GM19240 (cell line): ENCODE measurements at regions not wholly inside any gene's neighbourhood (a gene's known extent, or its start where the extent isn't known, plus 50 kb on each side); places are given as distances from the start of the nearest gene placed in this dataset.
"Not testable (repeated sequence)": the region's sequence is repeated elsewhere in the genome, so short reads cannot be mapped to it uniquely, and the experiment has no call there.

Experiments
- DNase-seq: peaks from one replicate; pipeline ENCODE4 v3.0.0; 2011; ENCODE audit warnings: low spot score; ENCODE audit not compliant: insufficient read length

DNA sequence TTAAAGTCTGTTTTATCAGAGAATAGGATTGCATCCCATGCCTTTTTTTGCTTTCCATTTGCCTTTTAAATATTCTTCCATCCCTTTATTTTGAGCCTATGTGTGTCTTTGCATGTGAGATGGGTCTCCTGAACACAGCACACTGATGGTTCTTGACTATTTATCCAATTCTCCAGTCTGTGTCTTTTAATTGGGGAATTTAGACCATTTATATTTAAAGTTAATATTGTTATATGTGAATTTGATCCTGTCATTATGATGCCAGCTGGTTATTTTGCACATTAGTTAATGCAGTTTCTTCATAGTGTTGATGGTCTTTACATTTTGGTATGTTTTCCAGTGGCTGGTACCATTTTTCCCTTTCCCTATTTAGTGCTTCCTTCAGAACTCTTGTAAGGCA, 1287.0 kb downstream of the REEP3 start:
- DNase-seq = not testable (repeated sequence)

DNA sequence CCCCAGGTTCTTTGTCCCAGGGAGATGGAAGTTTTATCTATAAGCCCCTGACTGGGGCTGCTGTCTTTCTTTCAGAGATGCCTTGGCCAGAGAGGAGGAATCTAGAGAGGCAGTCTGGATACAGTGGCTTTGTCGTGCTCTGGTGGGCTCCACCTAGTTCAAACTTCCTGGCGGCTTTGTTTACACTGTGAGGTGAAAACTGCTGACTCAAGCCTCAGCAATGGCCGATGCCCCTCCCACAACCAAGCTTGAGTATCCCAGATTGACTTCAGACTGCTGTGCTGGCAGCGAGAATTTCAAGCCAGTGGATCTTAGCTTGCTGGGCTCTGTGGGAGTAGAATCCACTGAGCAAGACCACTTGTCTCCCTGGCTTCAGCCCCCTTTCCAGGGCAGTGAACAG, 1288.8 kb downstream of the REEP3 start:
- DNase-seq = not testable (repeated sequence)

DNA sequence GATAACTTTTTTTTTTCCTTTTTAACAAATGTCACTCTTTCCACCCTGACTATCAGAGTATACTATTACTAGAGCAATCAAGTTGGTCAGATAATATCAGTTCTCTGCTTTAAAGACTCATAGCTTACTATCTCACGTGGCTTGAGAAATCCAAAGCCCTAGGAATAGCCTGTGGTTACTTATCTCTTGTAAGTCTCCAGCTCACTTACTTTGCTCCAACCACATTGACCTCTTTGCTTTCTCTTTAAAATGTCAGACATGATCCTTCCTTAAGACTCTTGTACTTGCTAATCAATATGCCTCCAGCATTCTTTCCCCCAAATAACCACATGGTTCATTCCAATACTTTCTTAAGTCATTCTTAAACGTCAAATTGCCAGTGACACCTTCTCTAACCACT, 1292.2 kb downstream of the REEP3 start:
- no peak for DNase-seq

DNA sequence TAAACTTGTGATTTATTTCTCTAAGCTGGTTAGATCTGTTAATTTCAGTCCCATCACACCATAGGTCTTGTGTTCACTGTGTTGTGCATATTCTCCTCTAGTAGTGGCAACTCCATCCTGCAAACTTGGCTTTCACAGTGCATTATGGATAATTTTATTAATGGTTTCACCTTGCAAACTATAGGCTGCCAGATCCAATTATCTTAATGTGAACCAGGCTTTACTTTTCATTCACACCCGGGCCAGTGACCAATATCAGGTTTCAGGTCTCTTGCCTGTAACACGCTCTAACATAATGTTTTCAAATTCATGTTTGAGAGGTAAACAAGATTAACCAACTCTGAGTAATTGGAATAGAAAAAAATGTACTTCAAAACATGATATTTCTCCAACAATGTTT, 1293.0 kb downstream of the REEP3 start:
- DNase-seq = no peak

GRCh38 chr10:64829888-64830412, 1308.7 kb downstream of the REEP3 start:
- no peak for DNase-seq

GRCh38 chr10:64830869-64831268, 1309.7 kb downstream of the REEP3 start:
- DNase-seq = no peak

DNA sequence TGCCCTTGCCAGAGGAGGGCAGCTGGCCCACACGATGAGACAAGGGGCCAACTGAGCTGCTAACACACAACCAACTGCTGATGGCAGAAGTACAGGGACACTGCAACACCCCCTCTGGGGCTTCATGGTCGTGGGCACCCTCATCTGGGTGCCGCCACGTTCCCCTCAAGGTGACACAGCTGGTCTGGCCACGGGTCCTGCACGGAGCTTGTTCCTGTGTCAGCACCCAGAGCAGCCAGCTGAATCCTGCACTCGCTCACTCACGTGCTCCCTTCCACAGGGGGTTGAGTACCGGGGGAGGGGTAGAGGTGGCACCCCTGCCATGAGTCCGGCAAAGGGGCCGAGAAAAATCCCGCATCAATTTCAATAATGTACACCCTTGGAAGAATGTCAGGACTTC, 1319.1 kb downstream of the REEP3 start:
- DNase-seq = no peak

- no peak for DNase-seq
Measured at GRCh38 chr10:64846700-64847099, 1325.5 kb downstream of the REEP3 start.

- DNase-seq = no peak
Measured at GRCh38 chr10:64855941-64856340, 1334.7 kb downstream of the REEP3 start.

DNA sequence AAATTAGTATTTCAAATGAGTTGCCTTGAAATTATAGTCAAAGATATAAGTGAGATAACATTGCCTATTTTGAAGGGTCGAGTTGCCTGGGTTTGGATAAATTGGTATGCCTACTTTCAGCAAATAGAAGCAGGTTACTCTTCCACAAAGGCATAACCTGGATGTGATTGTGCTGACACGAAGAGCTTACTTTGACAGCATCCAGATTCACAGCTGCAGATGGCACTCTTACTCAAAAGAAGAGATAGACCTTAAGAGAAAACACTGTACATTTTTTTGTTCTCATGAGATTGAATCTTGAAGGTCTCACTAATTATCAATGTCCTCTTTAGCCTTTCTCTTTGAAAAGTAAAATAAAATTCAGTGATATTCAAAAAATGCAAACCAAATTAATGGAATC, 1338.7 kb downstream of the REEP3 start:
- DNase-seq = no peak

GRCh38 chr10:64863836-64864235, 1342.6 kb downstream of the REEP3 start:
- no peak for DNase-seq

DNA sequence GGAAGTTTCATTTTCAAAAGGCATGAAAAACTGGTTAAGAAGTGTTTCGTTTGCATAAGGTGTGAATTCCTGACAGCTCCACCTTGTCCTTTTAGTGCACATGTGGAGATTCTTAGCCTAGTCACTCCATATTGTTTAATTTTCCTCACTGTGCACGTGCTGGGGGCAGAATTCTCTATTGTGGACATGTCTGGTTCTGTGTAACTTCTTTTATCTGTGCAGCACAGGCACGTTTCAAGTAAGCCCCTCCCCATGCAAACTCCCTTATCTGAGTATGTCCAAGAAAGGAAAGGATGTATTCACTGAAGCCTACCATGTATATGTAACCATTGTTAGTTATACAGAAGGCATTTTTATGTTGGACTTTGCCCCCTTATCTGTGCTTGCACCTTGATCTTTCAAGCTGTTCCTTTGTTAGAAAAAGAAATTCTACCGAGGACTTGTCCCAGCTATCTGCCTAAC, 1346.3 kb downstream of the REEP3 start:
- DNase-seq = no peak

DNA sequence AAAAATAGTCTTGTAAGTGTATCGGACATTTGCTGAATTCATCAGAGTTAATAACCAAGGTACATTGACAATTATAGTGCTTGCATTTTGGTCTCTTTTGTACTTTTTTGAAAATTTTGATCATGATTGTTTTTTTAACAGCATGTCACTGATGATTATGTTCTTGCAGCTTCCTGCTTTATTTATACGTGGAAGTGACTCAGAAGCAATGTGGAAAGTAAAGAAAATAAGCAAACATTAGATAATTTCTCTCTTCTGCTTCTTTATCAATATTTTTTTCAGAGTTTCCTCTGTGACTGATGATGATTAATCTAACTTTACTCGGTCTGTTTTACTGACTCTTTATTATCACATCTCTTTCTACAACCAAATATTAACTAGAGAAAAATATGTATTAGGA, 1351.9 kb downstream of the REEP3 start:
- DNase-seq = no peak

DNA sequence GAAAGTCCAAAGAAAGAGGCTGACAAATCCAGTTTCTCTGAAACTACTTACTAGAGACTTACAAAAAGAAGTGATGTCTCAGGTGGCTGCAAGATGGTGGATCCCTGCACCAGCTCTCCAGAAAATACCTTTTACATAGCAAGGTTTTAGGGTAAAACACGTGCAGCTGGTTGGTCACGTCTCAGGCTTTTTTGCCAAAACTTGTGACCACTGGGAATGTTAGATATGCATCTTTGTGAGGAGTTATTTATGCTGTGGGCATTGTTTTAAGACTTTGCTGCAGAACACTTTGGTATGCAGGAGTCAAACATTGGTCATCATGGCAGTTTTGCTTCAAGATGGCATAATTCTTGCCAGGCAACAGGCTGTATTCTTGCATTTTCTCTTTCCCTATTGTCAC, 1352.8 kb downstream of the REEP3 start:
- DNase-seq = no peak

DNA sequence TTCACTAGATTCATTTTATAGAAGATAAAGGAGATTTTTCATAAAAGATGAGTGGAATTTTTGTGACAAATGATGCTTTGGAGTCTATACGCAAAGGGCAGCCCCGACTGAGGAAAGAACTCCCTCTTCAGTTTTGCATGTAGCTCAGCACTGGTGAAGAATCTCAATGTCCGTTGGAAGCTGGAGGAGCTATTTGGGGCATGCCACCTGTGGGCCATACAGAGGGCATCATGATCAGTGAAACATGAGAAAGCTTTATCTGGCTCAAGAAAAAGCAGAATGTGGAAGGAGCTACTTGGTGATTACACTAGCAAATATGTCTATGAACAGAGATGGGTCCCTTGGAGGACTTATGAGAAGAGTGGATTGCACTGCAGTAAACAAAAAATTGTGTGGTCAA, 1359.3 kb downstream of the REEP3 start:
- no peak for DNase-seq

DNA sequence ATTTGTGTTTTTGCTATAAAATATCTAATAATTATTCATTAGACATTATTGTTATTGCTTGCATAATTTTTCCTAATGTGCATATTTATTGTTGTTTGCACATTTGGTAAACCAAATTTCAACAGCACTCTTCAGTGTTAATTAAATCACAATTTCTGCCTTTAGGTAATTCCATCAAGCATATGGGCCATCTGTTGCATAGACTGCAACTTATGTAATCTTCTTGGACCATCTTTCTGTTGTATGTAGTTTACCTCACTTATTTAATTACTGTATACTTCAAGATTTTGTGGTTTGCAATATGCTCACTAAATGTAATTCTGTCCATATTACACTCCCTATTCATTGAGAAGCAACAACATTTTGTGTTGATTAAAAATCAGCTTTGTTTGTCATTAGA, 1360.1 kb downstream of the REEP3 start:
- no peak for DNase-seq

- no peak for DNase-seq
Measured at GRCh38 chr10:64896582-64896981, 1375.4 kb downstream of the REEP3 start.

GRCh38 chr10:64906311-64906710, 1385.1 kb downstream of the REEP3 start:
- DNase-seq = not testable (repeated sequence)

DNA sequence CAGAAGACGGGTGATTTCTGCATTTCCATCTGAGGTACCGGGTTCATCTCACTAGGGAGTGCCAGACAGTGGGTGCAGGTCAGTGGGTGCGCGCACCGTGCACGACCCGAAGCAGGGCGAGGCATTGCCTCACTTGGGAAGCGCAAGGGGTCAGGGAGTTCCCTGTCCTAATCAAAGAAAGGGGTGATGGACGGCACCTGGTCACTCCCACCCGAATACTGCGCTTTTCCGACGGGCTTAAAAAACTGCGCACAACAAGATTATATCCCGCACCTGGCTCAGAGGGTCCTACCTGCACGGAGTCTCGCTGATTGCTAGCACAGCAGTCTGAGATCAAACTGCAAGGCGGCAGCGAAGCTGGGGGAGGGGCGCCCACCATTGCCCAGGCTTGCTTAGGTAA, 1403.1 kb downstream of the REEP3 start:
- DNase-seq = not testable (repeated sequence)

DNA sequence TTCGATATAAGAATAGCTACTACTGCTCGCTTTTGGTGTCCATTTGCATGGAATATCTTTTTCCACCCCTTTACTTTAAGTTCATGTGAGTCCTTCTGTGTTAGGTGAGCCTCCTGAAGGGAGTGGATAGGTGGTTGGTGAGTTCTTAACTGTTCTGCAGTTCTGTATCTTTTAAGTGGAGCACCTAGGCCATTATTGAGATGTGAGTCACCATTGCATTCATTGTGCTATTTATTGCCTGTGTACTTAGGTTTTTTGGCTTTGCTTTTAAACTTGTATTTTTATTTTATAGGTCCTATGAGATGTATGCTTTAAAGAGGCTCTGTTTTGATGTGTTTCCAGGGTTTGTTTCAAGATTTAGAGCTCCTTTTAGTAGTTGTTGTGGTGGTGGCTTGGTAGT, 1430.8 kb downstream of the REEP3 start:
- DNase-seq = no peak

GRCh38 chr10:64956441-64956840, 1435.2 kb downstream of the REEP3 start:
- no peak for DNase-seq

GRCh38 chr10:64959116-64959515, 1437.9 kb downstream of the REEP3 start:
- no peak for DNase-seq

DNA sequence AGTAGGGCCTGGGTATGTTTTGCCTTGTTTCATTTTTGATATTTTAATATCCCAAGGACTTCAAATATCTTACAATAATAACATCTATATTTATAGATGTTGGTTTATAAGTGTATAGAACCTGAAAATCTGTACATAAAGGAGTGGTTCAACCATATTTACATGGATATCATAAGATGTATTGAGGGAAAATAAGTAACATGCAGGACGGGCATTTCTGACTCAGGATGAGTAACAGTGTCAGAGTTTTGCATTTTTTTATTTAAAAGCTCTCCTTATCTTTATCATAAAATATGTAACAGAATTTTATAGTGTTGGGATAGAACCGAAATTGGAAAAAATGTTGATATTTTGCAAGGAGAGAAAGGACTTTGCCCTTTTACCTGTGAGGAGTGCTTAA, 1438.7 kb downstream of the REEP3 start:
- DNase-seq = no peak

GRCh38 chr10:64973391-64973790, 1452.2 kb downstream of the REEP3 start:
- no peak for DNase-seq
